Suppressor macrophage treated with lipopolysaccharide for 4 hours (primary cell): ENCODE measurements at regions not wholly inside any gene's neighbourhood (a gene's known extent, or its start where the extent isn't known, plus 50 kb on each side); places are given as distances from the start of the nearest gene placed in this dataset.
"Not testable (repeated sequence)": the region's sequence is repeated elsewhere in the genome, so short reads cannot be mapped to it uniquely, and the experiment has no call there.

Source experiments
- DNase-seq: peaks from one replicate; pipeline ENCODE4 v3.0.0-alpha.2; 2020

GRCh38 chr4:147104768-147105167 lies 159.1 kb upstream of the TTC29 start:
- no peak for DNase-seq

GRCh38 chr4:147108409-147108808 lies 162.7 kb upstream of the TTC29 start:
- no peak for DNase-seq

- no peak for DNase-seq
Measured at GRCh38 chr4:147109800-147110199, 164.1 kb upstream of the TTC29 start.

GRCh38 chr4:147110473-147111367 lies 165.1 kb upstream of the TTC29 start:
- DNase-seq = no peak

- not testable (repeated sequence) for DNase-seq
Measured at GRCh38 chr4:147112196-147112595, 166.5 kb upstream of the TTC29 start.

GRCh38 chr4:147117431-147117830 lies 171.8 kb upstream of the TTC29 start:
- no peak for DNase-seq

GRCh38 chr4:147118528-147118927 lies 172.9 kb upstream of the TTC29 start:
- DNase-seq = peak; percentile 5

GRCh38 chr4:147122685-147123084 lies 177.0 kb upstream of the TTC29 start:
- DNase-seq = no peak

GRCh38 chr4:147123146-147123545 lies 177.5 kb upstream of the TTC29 start:
- DNase-seq = no peak

- no peak for DNase-seq
Measured at GRCh38 chr4:147128787-147129186, 183.1 kb upstream of the TTC29 start.

GRCh38 chr4:147129687-147130086 lies 184.0 kb upstream of the TTC29 start:
- DNase-seq = no peak

- no peak for DNase-seq
Measured at GRCh38 chr4:147134536-147135210, 189.0 kb upstream of the TTC29 start.

GRCh38 chr4:147136310-147136709 lies 190.6 kb upstream of the TTC29 start:
- DNase-seq = no peak

- no peak for DNase-seq
Measured at GRCh38 chr4:147136751-147137150, 191.1 kb upstream of the TTC29 start.

- DNase-seq = no peak
Measured at GRCh38 chr4:147137280-147137679, 191.6 kb upstream of the TTC29 start.

GRCh38 chr4:147138171-147138570 lies 192.5 kb upstream of the TTC29 start:
- DNase-seq = no peak

- no peak for DNase-seq
Measured at GRCh38 chr4:147139455-147140198, 194.0 kb upstream of the TTC29 start.

- DNase-seq = no peak
Measured at GRCh38 chr4:147151763-147152162, 206.1 kb upstream of the TTC29 start.

GRCh38 chr4:147157860-147158701 lies 212.4 kb upstream of the TTC29 start:
- no peak for DNase-seq

- peak; percentile 23 for DNase-seq
Measured at GRCh38 chr4:147160908-147161513, 215.3 kb upstream of the TTC29 start.

GRCh38 chr4:147163311-147163710 lies 217.6 kb upstream of the TTC29 start:
- DNase-seq = no peak

- not testable (repeated sequence) for DNase-seq
Measured at GRCh38 chr4:147168200-147168599, 222.5 kb upstream of the TTC29 start.
